NCI-H128 (cell line): ENCODE measurements at regions not wholly inside any gene's neighbourhood (a gene's known extent, or its start where the extent isn't known, plus 50 kb on each side); places are given as distances from the start of the nearest gene placed in this dataset.
"Not testable (repeated sequence)": the region's sequence is repeated elsewhere in the genome, so short reads cannot be mapped to it uniquely, and the experiment has no call there.

ENCODE experiments used
- DNase-seq: peaks from one replicate; lab custom pipeline; 2025; ENCODE audit not compliant: unreplicated experiment; lab: John Stamatoyannopoulos, UW

DNA sequence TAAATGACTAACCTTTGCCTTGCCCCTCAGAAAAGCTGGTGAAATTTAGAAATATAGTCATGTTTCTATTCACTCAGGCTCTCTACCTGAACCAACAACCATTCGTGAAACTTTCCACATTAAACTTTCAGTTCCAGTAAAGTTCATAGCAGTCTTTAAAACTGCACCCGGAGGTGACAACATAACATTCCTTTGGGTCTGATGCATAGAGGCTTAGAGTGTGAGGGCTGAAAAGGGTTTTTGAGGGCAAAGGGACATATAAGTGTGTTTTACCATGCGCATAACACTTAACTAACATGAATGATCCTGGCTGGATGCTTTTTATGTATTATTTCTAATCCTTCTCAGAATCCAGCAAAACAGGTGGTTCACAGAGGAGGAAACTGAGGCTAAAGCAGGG, 471.7 kb upstream of the MCTP2 start:
- no peak for DNase-seq

DNA sequence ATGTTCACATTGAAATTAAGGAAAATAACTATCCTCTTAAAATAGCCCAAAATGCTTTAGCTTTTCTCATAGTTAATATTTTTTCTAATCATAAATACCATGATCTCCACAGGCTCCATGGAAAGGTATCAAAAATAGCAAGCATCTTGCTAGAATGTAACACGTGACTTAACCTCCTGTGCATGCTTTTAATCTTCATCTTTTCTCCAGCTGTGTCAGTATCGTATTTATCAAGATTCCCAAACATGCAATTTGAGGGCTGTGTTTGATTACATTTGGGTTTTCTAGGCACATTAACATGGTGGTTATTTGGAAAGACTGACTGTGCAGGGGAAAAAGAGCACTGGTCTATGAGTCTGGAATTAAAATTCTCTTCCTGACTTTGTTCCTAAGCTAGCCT, 472.5 kb upstream of the MCTP2 start:
- DNase-seq = no peak

DNA sequence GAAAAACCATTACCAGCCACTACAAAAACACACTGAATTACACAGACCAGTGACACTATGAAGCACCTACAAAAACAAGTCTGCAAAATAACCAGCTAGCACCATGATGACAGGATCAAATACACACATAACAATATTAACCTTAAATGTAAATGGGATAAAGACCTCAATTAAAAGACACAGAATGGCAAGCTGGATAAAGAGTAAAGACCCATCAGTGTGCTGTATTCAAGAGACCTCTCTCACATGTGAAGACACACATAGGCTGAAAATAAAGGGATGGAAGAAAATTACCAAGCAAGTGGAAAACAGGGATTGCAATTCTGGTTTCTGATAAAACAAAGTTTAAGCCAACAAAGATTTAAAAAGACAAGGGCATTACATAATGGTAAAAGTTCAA, 482.7 kb upstream of the MCTP2 start:
- DNase-seq = no peak

DNA sequence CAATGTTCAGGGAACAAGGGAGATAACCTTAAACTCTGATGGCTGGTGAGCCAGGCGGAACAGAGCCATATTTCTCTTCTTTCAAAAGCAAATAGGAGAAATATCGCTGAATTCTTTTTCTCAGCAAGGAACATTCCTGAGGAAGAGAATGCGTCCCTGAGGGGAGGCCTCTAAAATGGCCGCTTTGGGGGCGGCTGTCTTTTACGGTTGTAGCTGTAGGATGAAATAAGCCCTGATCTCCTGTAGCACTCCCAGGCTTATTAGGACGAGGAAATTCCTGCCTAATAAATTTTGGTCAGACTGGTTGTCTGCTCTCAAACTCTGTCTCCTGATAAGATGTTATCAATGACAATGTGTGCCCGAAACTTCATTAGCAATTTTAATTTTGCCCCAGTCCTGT, 496.4 kb upstream of the MCTP2 start:
- not testable (repeated sequence) for DNase-seq

DNA sequence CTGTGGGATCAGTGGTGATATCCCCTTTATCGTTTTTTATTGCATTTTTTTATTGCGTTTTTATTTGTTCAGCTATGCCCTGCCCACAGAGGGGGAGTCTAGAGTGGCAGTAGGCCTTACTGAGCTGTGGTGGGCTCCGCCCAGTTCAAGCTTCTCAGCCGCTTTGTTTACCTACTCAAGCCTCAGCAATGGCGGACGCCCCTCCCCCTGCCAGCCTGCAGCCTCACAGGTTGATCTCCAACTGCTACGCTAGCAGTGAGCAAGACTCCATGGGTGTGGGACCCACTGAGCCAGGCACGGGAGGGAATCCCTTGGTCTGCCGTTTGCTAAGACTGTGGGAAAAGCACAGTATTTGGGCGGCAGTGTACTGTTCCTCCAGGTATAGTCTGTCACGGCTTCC, 500.6 kb upstream of the MCTP2 start:
- no peak for DNase-seq

DNA sequence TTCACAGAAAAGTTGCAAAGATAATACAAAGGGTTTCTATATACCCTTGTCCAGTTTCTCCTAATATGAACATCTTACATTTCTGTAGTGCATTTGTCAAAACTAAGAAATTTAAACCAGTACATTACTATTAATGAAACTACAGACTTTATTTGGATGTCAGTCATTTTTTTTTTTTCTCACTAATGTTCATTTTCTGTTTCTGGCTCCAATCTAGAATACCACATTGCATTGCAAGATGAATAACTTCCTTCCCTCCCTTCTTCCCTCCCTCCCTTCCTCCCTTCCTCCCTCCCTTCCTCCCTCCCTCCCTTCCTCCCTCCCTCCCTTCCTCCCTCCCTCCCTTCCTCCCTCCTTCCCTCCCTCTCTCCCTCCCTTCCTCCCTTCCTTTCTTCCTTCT, 509.2 kb upstream of the MCTP2 start:
- no peak for DNase-seq

DNA sequence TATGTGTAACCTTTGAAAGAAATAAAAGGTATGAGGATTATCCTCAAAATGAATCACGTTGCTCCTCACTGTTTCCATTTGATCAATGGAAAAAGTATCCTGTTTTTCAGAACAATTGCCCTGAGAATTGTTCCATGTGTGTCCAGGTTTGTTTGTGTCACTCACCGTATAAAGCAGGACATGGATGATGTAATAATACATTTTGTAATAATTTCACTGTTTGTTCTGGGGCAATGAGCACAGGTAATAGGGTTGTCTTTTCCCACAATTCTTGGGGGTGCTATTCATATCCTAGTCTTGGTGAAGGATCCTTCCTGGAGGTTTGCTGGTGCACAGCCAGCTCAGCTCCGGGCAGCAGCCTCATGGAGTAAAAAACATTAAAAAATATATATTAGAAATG, 510.8 kb upstream of the MCTP2 start:
- DNase-seq = no peak

DNA sequence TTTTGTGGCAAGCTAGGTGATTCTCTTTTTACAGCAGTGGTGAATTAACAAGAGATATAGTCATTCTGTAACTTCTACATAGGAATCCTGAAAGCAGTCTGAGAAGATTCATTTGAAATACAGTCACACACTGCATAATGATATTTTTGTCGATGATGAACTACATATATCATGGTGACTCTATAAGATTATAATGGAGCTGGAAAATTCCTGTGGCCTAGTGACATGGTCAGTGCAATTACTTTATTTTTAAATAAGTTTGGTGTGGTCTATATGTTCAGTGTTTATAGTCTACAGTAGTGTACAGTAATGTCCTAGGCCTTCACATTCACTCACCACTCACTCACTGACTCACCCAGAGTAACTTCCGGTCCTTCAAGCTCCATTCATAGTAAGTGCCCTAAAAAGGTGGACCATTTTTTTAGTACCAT, 511.4 kb upstream of the MCTP2 start:
- no peak for DNase-seq

DNA sequence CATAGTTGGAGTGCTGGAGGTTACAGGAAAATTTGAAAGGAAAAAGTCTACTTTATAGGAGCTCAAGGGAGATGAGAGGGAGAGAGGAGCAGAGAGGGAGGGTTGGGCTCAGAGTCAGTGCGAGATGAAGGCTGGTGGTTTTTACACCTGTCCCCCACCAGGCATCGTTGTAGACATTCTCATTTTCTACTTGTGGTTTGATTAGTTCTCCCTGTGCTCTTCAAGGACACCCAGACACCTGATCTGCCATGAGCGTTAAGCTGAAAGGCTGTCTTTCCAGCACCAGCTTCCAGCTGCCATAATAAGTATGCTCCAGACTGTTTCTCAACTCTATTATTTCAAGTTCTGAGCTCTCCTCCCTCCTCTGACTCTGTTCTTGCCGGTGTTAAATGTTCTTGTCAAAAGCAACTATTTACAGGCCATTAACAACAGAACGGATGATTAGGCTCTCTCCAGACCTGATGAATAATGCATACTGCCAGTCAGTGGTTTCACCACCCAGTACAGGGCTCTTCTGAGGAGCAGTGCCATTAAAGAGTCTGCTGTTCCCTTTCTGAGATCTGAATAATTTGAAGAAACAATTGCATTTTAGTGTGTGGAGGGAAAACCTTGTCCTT, 514.6 kb upstream of the MCTP2 start:
- DNase-seq = peak; percentile 13

DNA sequence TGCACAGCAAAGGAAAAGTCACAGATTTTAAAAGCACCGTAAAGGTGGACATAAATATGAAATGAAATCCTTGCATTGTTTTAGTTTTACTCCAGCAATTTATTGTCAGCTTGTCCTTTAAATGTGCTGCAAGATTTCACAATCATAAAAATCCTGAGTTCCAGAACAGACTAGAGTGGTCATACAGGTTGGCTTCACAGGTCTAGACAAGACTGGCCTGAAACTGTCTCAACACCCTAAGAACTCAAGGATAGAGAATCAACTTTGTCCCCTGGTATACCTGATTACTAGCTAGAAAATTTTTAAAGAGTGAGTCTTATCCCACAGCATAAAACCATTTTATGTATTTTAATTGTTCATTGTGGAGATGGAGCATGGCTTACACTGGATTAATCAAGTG, 521.7 kb upstream of the MCTP2 start:
- DNase-seq = no peak

DNA sequence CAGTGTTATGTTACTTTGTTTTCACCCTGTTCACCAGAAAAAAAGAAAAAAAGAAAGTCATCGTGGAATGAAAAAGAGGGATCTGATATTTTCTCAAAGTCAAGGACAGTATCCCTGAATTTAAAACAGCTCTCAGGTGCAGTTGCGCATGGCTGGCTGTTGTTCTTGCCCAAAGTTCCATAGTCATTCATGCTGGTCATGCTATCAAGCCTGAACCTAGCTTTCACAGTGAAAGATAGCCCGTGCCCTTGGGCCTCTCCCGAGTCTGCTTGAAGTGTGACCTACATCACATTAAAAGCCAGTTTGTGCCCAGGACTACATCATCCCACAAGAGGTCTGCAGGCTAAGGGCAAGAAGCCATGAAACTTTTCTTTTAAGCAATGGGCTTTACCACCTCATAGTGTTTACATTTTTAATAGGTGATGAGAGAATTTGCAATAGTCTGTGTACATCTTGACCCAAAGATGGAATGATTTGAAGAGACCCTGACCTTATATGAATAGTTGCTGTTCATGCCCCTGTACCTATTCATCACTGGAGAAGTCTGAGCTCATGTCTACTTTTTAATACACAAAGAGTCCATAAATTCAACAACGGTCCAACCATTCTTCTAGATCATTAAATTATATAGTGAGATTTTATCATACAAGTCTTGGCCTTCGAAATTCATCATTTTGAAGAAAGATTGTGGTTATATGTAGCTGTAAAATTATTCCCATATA, 522.5 kb upstream of the MCTP2 start:
- DNase-seq = no peak

DNA sequence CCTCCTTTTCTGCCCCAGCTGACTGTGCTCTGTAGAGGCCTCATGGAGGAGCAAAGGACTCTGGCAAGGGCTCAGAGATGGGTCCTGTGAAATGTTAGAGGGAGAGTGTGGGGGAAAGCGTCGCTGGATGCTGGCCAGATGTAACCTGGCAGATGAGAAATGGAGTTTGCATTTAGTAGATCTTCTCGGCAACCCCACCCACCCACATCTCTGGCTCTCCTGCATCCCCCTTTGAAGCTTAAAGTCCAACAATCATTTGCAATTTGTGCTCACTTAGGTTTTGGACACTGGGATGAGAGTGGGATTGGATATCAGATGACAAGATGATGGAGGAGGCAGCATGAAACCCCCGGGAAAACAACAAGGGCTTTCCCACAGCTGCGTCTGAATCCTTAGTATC, 523.6 kb upstream of the MCTP2 start:
- no peak for DNase-seq

DNA sequence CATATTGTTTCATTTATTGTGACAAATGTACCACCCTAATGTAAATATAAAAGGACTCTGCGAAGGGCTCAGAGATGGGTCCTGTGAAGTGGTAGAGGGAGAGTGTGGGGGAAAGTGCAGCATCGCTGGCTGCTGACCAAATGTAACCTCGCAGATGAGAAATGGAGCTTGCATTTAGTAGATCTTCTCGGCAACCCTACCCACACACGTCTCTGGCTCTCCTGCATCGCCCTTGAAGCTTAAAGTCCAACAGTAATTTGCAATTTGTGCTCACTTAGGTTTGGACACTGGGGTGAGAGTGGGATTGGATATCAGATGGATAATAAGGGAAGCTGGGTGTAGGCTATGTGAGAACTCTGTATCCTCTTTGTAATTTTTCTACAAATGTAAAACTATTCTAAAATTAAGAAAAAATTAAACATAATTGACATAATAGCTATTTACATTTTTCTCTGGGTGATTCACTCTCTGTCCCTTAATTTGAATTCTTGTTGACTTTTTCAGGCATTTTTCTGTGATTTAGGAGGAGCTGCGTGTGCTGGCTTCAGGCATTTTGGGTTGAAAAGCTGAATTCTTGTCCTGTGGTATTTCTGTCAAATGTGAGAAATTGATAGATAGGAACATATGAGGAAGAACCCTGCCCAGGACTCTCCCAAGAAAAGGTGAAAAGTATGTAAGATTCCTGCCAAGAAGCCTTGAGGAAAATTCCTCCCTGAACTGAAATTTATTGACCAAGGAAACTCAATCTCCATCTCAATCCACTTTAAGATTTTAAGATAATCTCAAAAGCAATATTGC, 524.7 kb upstream of the MCTP2 start:
- no peak for DNase-seq

DNA sequence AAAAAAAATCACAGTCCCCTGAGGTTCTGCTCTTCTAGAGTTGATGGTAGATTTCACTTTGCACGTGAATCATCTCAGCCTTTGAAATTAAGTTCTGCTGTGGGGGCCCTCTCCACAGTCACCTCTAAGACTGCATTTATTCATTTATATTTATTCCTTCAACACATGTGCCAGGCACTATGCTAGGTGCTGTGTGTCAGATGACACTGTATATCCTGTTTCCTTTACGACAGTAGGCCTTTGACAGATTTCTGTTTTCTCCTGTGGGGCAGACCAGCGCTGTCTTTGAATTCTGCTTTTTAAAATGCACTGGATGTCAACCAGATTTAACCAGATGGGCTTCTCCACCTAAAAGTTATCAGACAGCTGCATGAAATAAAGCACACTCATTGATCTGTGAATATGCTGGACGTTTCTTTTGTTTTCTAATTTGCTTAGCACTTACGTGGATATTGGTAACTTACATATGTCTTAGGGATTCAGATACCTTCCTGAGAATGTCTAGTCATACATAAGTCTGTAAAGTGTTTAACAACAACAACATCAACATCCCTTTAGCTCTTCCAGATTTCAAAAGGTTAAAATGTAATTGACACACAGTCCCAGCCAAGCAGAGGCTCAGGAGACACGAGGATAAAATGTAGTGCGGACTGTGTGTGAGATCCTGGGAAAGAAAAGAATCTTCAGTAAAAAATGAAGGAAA, 525.5 kb upstream of the MCTP2 start:
- no peak for DNase-seq

DNA sequence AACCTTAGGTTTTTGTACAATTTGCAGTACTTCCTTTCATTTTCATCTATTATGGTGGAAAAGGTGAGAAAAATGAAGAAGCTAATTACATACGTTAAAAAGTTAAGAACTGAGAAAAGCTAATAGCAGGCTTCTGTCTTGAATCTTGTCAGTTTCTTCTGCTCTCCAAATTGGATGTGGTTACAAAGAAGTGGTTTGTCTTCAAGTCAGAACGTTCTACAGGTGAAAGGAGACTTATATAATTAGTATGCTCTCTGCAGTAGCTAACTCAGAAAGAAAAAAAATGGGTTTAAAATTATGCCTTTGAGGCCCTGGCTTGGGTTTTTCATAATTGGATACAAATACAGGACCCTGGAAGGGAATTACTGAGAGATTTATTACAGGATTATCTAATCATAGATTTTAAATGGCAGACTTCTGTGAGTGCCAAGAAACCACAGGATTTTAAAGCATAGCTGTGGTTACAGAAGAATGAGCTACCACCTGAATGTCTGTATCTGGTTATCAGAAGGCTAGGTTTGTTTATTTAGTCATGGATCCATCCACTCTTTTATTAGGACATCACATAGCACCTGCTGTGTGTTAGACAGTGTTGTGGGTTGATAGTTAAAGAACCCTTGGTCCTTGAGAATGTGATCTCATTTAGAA, 528.1 kb upstream of the MCTP2 start:
- no peak for DNase-seq

DNA sequence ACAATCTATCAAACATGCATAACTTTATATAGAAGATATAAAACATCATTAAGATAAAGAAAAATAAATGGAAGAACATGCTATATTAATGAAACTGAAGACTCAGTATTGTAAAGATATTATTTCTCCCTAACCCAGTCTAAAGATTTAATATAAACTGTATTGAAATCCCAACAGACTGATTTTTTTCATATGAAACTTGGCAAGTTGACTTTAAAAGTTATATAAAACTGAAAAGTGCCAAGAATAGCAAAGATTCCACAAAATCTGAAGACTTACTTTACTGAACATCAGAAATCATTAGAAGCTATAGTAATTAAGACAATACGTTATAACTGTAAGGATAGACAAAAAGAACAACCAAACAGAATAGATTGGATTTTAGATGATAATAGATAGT, 531.3 kb upstream of the MCTP2 start:
- no peak for DNase-seq

DNA sequence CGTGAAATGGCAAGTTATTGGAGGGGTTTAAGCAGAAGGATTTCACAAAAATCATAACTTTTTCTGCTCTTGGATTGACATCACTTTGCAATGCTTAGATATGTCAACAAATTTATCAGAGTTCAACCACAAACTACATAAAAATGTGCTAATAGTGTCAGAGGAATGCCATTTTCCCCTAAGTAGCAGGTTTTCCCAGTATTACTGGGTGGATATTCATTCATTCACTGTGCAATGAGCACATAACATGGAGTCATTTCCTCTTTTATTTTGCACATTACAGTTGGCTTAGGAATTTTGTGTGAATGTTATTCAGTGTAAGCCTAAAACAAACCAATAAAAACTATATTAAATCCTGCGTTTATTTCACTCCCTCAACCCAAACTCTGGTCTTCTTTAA, 537.3 kb upstream of the MCTP2 start:
- DNase-seq = no peak

DNA sequence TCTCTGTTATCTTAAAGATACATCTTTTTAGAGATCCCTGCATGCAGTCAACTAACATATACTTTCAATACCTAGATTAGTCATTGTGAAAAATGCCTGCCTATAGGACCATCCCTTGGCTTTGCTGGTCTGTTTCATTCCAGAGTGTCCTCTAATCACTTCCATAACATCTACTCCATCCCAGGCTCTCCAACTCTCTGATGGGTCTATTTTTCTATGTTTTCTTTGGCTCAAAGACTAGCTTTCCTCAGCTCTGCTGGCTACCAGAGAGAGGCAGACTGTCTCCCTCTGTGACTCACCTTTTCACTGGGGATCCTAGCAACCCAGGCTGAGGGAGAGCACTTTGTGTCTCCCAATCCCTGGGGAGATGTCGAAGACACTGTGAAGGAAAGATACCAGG, 547.7 kb upstream of the MCTP2 start:
- no peak for DNase-seq

DNA sequence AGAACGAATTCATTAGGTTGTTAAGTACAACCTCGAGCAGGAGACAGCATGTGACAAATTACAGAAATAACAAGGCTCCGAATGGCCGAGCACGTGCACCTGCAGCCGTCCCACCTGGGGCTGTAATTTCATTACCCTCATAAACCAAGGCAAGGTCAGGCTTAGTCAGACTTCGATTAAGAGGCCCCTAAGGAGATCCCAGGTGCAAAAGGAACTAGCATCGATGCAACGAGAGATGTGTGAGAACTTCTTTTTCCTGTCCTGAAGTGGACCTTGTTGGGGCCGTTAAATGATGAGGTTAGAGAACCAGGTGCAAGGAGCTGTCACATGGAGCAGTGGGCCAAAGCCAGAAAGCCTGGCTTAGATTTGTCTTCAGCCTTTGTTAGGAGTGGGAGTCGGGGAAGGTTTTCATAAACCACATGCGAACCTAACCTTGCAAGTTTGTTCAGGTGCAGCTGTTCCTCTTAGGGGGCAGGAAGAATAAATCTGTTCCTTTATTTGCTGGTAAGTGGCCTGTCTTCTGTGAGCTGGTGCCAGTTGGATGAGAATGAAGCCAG, 559.9 kb upstream of the MCTP2 start:
- no peak for DNase-seq

DNA sequence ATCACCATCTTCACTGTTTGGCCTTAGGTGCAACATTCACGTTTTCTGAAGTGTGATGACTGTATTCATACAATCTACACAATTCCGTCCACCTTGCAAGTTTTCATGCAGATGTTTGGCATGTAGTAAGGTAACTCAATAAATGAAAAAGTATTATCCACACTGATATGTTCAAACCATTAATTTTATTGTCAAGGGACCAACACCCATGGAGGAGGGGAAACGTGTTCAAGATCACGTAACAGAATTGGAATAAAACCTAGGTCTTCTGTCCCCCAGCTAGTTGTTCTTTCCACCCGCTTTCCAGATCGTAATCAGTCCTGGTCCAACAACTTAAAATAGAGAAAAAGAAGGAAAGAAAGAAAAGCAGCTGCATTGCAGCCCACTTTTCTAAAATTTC, 560.4 kb upstream of the MCTP2 start:
- no peak for DNase-seq
